Uterus (tissue), 2 donors: ENCODE measurements at regions not wholly inside any gene's neighbourhood (a gene's known extent, or its start where the extent isn't known, plus 50 kb on each side); places are given as distances from the start of the nearest gene placed in this dataset.

ENCODE experiments used
- CTCF ChIP-seq, 4 experiments: fragments of 200-600 bp in 2 of 4; fragments of 450-650 bp in 2 of 4; sonication (generic) in 2 of 4; IDR thresholded peaks; one replicate each; pipeline ENCODE4 v1.5.1; 2016 to 2019; ENCODE audit warnings: antibody characterized with exemption in 4 of 4, mild to moderate bottlenecking in 2 of 4, moderate library complexity in 1 of 4
- POLR2A ChIP-seq, 2 donors: fragments of 450-650 bp; IDR thresholded peaks; one replicate each; pipeline ENCODE4 v1.6.1; 2016; ENCODE audit warnings: antibody characterized with exemption in 2 of 2, mild to moderate bottlenecking in 1 of 2, moderate library complexity in 1 of 2

- TF ChIP-seq CTCF (IDR thresholded peaks at IDR 0.05): no peak
- TF ChIP-seq POLR2A (IDR thresholded peaks at IDR 0.05): no peak
Measured at GRCh38 chr2:106257135-106257534, 63.0 kb upstream of the UXS1 start.
